ENCODE measurements at regions not wholly inside any gene's neighbourhood (a gene's known extent, or its start where the extent isn't known, plus 50 kb on each side); places are given as distances from the start of the nearest gene placed in this dataset.

- H3K4me1 ChIP-seq (ENCODE audit: control insufficient read depth, insufficient read depth, low read depth, low read length), result no peaks in the 10 kb centered on the region
- H3K36me3 ChIP-seq (ENCODE audit: control insufficient read depth in 1 of 2, insufficient read depth in 2 of 2, low read depth in 1 of 2, low read length in 2 of 2), result no peaks in the 10 kb centered on the region
- no peak overlapping the region for H2AK5ac ChIP-seq (ENCODE audit: low read length, severe bottlenecking)
- H2BK5ac ChIP-seq (ENCODE audit: low read depth, low read length, poor library complexity, severe bottlenecking), result no peak overlapping the region
- no peak overlapping the region for H2BK120ac ChIP-seq (ENCODE audit: low read depth, low read length)
- H3K14ac ChIP-seq (ENCODE audit: low read length in 2 of 2), result no peak overlapping the region
- no peak for DNase-seq
- H2BK15ac ChIP-seq (ENCODE audit: low read depth, poor library complexity, severe bottlenecking), result no peak overlapping the region
- H3K4ac ChIP-seq (ENCODE audit: low read depth in 1 of 2, low read length in 2 of 2), result no peak overlapping the region
- H4K8ac ChIP-seq (ENCODE audit: low read length), result no peak overlapping the region
- WGBS, result 85% methylated on average over 3 of the region's 4 CpGs
- H3K23ac ChIP-seq (ENCODE audit: low read length in 2 of 2), result no peak overlapping the region
- H3K9me3 ChIP-seq (ENCODE audit: control insufficient read depth, low read length), result no peaks in the 10 kb centered on the region
- no peak overlapping the region for H3K4me2 ChIP-seq (ENCODE audit: low read length, poor library complexity, severe bottlenecking)
- H2BK12ac ChIP-seq (ENCODE audit: low read length in 2 of 2), result no peak overlapping the region
- H3K27me3 ChIP-seq (ENCODE audit: control insufficient read depth in 1 of 2, insufficient read depth in 1 of 2, low read length in 2 of 2), result no peaks in the 10 kb centered on the region
- H3K4me3 ChIP-seq (ENCODE audit: insufficient read depth in 1 of 2, low read depth in 1 of 2, low read length in 2 of 2), result no peak overlapping the region
- no peak overlapping the region for H2AFZ ChIP-seq (ENCODE audit: low read depth, low read length)
- no peak overlapping the region for H4K91ac ChIP-seq (ENCODE audit: low read length)
- no peaks in the 10 kb centered on the region for H3K79me1 ChIP-seq (replicated peaks; ENCODE audit: low read length, poor library complexity, severe bottlenecking)
- no peak overlapping the region for H3K18ac ChIP-seq (ENCODE audit: low read depth in 1 of 2, low read length in 2 of 2)
- no peak overlapping the region for H3K9ac ChIP-seq (ENCODE audit: low read length)
- H3K27ac ChIP-seq (ENCODE audit: low read length, poor library complexity, severe bottlenecking), result no peak overlapping the region
Observed at GRCh38 chr2:186910996-186911395, 62.0 kb upstream of the ZSWIM2 start.

DNA sequence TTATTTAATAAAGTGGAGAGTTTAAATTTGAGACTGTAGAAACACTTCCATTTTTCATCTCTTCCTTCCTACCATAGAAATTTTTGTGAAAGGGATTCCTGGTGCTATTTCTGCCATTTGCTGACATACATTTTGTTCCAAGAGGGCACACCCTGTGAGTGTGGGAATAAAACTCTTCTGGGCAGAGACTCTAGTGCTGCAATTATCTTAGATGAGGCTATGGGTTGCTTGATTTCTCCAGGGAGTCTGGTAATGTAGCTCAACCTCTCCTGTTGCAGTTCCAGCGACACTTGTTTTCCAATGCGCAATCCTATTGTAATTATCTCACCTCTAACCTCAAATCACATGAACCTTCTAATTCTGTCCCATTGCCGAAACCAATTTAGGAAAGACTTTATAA lies 60.1 kb upstream of the ZSWIM2 start:
- H3K4ac ChIP-seq (ENCODE audit: low read depth in 1 of 2, low read length in 2 of 2), result no peak overlapping the region
- H3K14ac ChIP-seq (ENCODE audit: low read length in 2 of 2), result no peak overlapping the region
- no peaks in the 10 kb centered on the region for H3K79me1 ChIP-seq (replicated peaks; ENCODE audit: low read length, poor library complexity, severe bottlenecking)

DNA sequence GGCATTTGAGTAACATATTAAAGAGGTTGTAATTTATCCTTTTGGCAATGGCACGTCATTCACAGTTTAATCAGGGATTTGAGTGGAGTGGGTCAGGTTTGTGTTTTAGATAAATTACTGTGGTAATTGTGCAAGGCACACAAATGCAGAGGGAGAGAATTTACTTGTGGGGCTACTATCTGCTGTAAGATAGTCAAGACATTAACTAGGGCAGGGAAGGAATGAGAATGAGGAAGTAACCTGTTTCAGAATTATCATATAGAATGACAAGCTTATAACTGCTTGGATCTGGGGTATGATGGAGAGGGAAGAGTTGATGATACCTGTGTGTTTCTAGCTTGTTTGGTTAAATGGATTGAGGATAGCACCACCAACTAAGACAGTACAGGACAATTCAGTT lies 58.9 kb upstream of the ZSWIM2 start:
- H3K27ac ChIP-seq (ENCODE audit: low read length, poor library complexity, severe bottlenecking), result no peak overlapping the region
- 96% methylated on average over 1 of the region's 1 CpG for WGBS

More for the DNA sequence above, 60.1 kb upstream of the ZSWIM2 start:
- no peak overlapping the region for H2BK12ac ChIP-seq (ENCODE audit: low read length in 2 of 2)
- H3K36me3 ChIP-seq (ENCODE audit: control insufficient read depth in 1 of 2, insufficient read depth in 2 of 2, low read depth in 1 of 2, low read length in 2 of 2), result no peaks in the 10 kb centered on the region
- WGBS, result 100% methylated on average over 2 of the region's 3 CpGs
- no peak overlapping the region for H3K18ac ChIP-seq (ENCODE audit: low read depth in 1 of 2, low read length in 2 of 2)
- H3K4me1 ChIP-seq (ENCODE audit: control insufficient read depth, insufficient read depth, low read depth, low read length), result no peaks in the 10 kb centered on the region
- H2AK5ac ChIP-seq (ENCODE audit: low read length, severe bottlenecking), result no peak overlapping the region
- H3K9me3 ChIP-seq (ENCODE audit: control insufficient read depth, low read length), result no peaks in the 10 kb centered on the region
- H3K4me2 ChIP-seq (ENCODE audit: low read length, poor library complexity, severe bottlenecking), result no peak overlapping the region
- H2BK5ac ChIP-seq (ENCODE audit: low read depth, low read length, poor library complexity, severe bottlenecking), result no peak overlapping the region
- no peak overlapping the region for H4K91ac ChIP-seq (ENCODE audit: low read length)
- DNase-seq, result no peak
- H2AFZ ChIP-seq (ENCODE audit: low read depth, low read length), result no peak overlapping the region
- H2BK120ac ChIP-seq (ENCODE audit: low read depth, low read length), result no peak overlapping the region
- H3K23ac ChIP-seq (ENCODE audit: low read length in 2 of 2), result no peak overlapping the region
- H2BK15ac ChIP-seq (ENCODE audit: low read depth, poor library complexity, severe bottlenecking), result no peak overlapping the region
- H4K8ac ChIP-seq (ENCODE audit: low read length), result no peak overlapping the region
- no peak overlapping the region for H3K9ac ChIP-seq (ENCODE audit: low read length)
- no peak overlapping the region for H3K27ac ChIP-seq (ENCODE audit: low read length, poor library complexity, severe bottlenecking)
- H3K27me3 ChIP-seq (ENCODE audit: control insufficient read depth in 1 of 2, insufficient read depth in 1 of 2, low read length in 2 of 2), result no peaks in the 10 kb centered on the region
- H3K4me3 ChIP-seq (ENCODE audit: insufficient read depth in 1 of 2, low read depth in 1 of 2, low read length in 2 of 2), result no peak overlapping the region

DNA sequence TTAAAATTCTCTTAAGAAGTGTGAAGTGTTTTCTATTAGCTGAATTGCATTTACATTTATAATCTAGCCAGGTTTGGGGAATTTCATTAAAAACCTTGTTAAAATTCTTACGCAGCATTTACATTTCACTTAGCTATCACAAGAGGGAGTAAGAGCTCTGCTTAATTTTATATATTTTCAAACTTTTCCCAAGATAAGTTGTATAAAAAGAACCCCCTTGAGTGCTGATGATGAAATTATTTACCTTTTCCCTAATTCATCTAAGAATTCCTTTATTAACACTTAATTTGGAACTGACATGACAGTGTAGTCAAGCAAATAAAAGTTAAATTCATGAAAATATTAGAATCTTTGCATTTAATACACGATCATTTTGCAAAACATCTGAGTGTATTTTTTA lies 54.2 kb upstream of the ZSWIM2 start:
- Histone ChIP-seq H3K27me3 (ENCODE audit: control insufficient read depth in 1 of 2, insufficient read depth in 1 of 2, low read length in 2 of 2) (no peaks in the 10 kb centered on the region), H2BK120ac (ENCODE audit: low read depth, low read length) (no peak overlapping the region), H3K14ac (ENCODE audit: low read length in 2 of 2) (no peak overlapping the region), H2AK5ac (ENCODE audit: low read length, severe bottlenecking) (no peak overlapping the region), H4K91ac (ENCODE audit: low read length) (no peak overlapping the region), H2BK12ac (ENCODE audit: low read length in 2 of 2) (no peak overlapping the region), H3K9me3 (ENCODE audit: control insufficient read depth, low read length) (no peaks in the 10 kb centered on the region), H3K9ac (ENCODE audit: low read length) (no peak overlapping the region), H3K18ac (ENCODE audit: low read depth in 1 of 2, low read length in 2 of 2) (no peak overlapping the region), H3K4me1 (ENCODE audit: control insufficient read depth, insufficient read depth, low read depth, low read length) (no peaks in the 10 kb centered on the region), H3K79me1 (replicated peaks; ENCODE audit: low read length, poor library complexity, severe bottlenecking) (no peaks in the 10 kb centered on the region), H2AFZ (ENCODE audit: low read depth, low read length) (no peak overlapping the region), H3K36me3 (ENCODE audit: control insufficient read depth in 1 of 2, insufficient read depth in 2 of 2, low read depth in 1 of 2, low read length in 2 of 2) (no peaks in the 10 kb centered on the region), H2BK15ac (ENCODE audit: low read depth, poor library complexity, severe bottlenecking) (no peak overlapping the region), H3K27ac (ENCODE audit: low read length, poor library complexity, severe bottlenecking) (no peak overlapping the region), H2BK5ac (ENCODE audit: low read depth, low read length, poor library complexity, severe bottlenecking) (no peak overlapping the region), H3K4ac (ENCODE audit: low read depth in 1 of 2, low read length in 2 of 2) (no peak overlapping the region), H3K4me2 (ENCODE audit: low read length, poor library complexity, severe bottlenecking) (no peak overlapping the region), H3K23ac (ENCODE audit: low read length in 2 of 2) (no peak overlapping the region), H3K4me3 (ENCODE audit: insufficient read depth in 1 of 2, low read depth in 1 of 2, low read length in 2 of 2) (no peak overlapping the region), H4K8ac (ENCODE audit: low read length) (no peak overlapping the region)
- WGBS, result 89% methylated on average over 1 of the region's 2 CpGs
- peak; percentile 35 for DNase-seq

More for the DNA sequence above, 58.9 kb upstream of the ZSWIM2 start:
- Histone ChIP-seq H2BK15ac (ENCODE audit: low read depth, poor library complexity, severe bottlenecking) (no peak overlapping the region), H3K27me3 (ENCODE audit: control insufficient read depth in 1 of 2, insufficient read depth in 1 of 2, low read length in 2 of 2) (no peaks in the 10 kb centered on the region), H2BK5ac (ENCODE audit: low read depth, low read length, poor library complexity, severe bottlenecking) (no peak overlapping the region), H3K18ac (ENCODE audit: low read depth in 1 of 2, low read length in 2 of 2) (no peak overlapping the region), H3K23ac (ENCODE audit: low read length in 2 of 2) (no peak overlapping the region), H3K9ac (ENCODE audit: low read length) (no peak overlapping the region), H3K9me3 (ENCODE audit: control insufficient read depth, low read length) (no peaks in the 10 kb centered on the region), H2AFZ (ENCODE audit: low read depth, low read length) (no peak overlapping the region), H2BK12ac (ENCODE audit: low read length in 2 of 2) (no peak overlapping the region), H3K36me3 (ENCODE audit: control insufficient read depth in 1 of 2, insufficient read depth in 2 of 2, low read depth in 1 of 2, low read length in 2 of 2) (no peaks in the 10 kb centered on the region), H3K4me1 (ENCODE audit: control insufficient read depth, insufficient read depth, low read depth, low read length) (no peaks in the 10 kb centered on the region), H3K4me3 (ENCODE audit: insufficient read depth in 1 of 2, low read depth in 1 of 2, low read length in 2 of 2) (no peak overlapping the region), H4K8ac (ENCODE audit: low read length) (no peak overlapping the region), H3K4ac (ENCODE audit: low read depth in 1 of 2, low read length in 2 of 2) (no peak overlapping the region), H3K79me1 (replicated peaks; ENCODE audit: low read length, poor library complexity, severe bottlenecking) (no peaks in the 10 kb centered on the region), H2AK5ac (ENCODE audit: low read length, severe bottlenecking) (no peak overlapping the region), H4K91ac (ENCODE audit: low read length) (no peak overlapping the region), H3K14ac (ENCODE audit: low read length in 2 of 2) (no peak overlapping the region), H2BK120ac (ENCODE audit: low read depth, low read length) (no peak overlapping the region), H3K4me2 (ENCODE audit: low read length, poor library complexity, severe bottlenecking) (no peak overlapping the region)
- DNase-seq, result no peak
